HCT116 (cell line): ENCODE measurements at regions not wholly inside any gene's neighbourhood (a gene's known extent, or its start where the extent isn't known, plus 50 kb on each side); places are given as distances from the start of the nearest gene placed in this dataset.

ENCODE experiments used
- ATAC-seq: fragments of 200-7000 bp; cut with Tn5 transposase; 2 replicates; pipeline ENCODE4 v1.9.1; 2020; ENCODE audit warnings: mild to moderate bottlenecking, moderate library complexity
- BruUV-seq: library from RNA; stranded (reverse); fragments of 400-500 nt; replicated peaks from 2 replicates; lab custom pipeline; 2021; lab: Mats Ljungman, UMichigan
- CTCF ChIA-PET: fragments of 300-600 bp; sonication (Branson Sonifier 250); formaldehyde crosslinking; loops from one replicate; lab custom pipeline; 2021; ENCODE audit warnings: antibody characterized with exemption; lab: Charles Lee
- POLR2A ChIA-PET: fragments of 300-600, 350-600 bp; sonication (Branson Sonifier 250); formaldehyde crosslinking; loops from one replicate; lab custom pipeline; 2021; ENCODE audit warnings: antibody characterized with exemption; lab: Charles Lee
- RAD21 ChIA-PET, 2 experiments: fragments of 300-600 bp; sonication (Branson Sonifier 250); formaldehyde crosslinking; loops; one replicate each; lab custom pipeline; 2023; ENCODE audit warnings: low total read pairs in 2 of 2; ENCODE audit not compliant: uncharacterized antibody in 2 of 2, unreplicated experiment in 2 of 2, low non-redundant PET in 1 of 2; lab: Charles Lee
- DNase-seq: peaks from one replicate; pipeline ENCODE4 v3.0.0-alpha.2; 2010; ENCODE audit warnings: low read depth, low spot score
- H2AFZ ChIP-seq: fragments of 200-600 bp; shearing (Covaris generic), sonication (generic); 2 replicates; pipeline ENCODE4 v1.6.1; 2017; ENCODE audit warnings: low read depth, mixed run types, mixed read lengths, antibody characterized with exemption, low read length; ENCODE audit not compliant: poor library complexity, severe bottlenecking
- H3K27ac ChIP-seq: 2 replicates; pipeline ENCODE4 v1.5.1; 2012; ENCODE audit warnings: low read depth, low read length
- H3K27me3 ChIP-seq: fragments of 200-600 bp; sonication (generic); 2 replicates; pipeline ENCODE4 v1.6.1; 2016; ENCODE audit warnings: mixed run types, low read length, mixed read lengths; ENCODE audit not compliant: insufficient read depth
- H3K36me3 ChIP-seq, 2 experiments: fragments of 200-500 bp in 1 of 2; fragments of 200-600 bp in 1 of 2; sonication (Bioruptor generic) in 1 of 2; sonication (generic) in 1 of 2; 2 replicates each; pipeline versions ENCODE4 v1.5.1 to v1.6.1; 2014 to 2016; ENCODE audit warnings: low read length in 2 of 2, inconsistent platforms in 1 of 2, mixed read lengths in 1 of 2, mixed run types in 1 of 2; ENCODE audit not compliant: insufficient read depth in 2 of 2, control insufficient read depth in 1 of 2
- H3K4me1 ChIP-seq, 2 experiments: fragments of 200-600 bp in 1 of 2; sonication (generic) in 1 of 2; 2 replicates each; pipeline versions ENCODE4 v1.5.1 to v1.6.1; 2012 to 2017; ENCODE audit warnings: low read length in 2 of 2, inconsistent platforms in 1 of 2, mild to moderate bottlenecking in 1 of 2, mixed read lengths in 1 of 2, mixed run types in 1 of 2, moderate library complexity in 1 of 2; ENCODE audit not compliant: insufficient read depth in 2 of 2, control insufficient read depth in 1 of 2
- H3K4me2 ChIP-seq: fragments of 200-600 bp; sonication (generic); 2 replicates; pipeline ENCODE4 v1.6.1; 2017; ENCODE audit warnings: mixed run types, low read length, mixed read lengths
- H3K4me3 ChIP-seq, 2 experiments: fragments of 200-600 bp in 1 of 2; sonication (generic) in 1 of 2; replicated peaks in 1 of 2; 2 replicates each; pipeline ENCODE4 v1.5.1; 2011 to 2016; ENCODE audit warnings: low read length in 2 of 2, control low read depth in 1 of 2, low read depth in 1 of 2, mild to moderate bottlenecking in 1 of 2, mixed read lengths in 1 of 2, mixed run types in 1 of 2
- H3K79me2 ChIP-seq: fragments of 200-600 bp; sonication (generic); 2 replicates; pipeline ENCODE4 v1.6.1; 2017; ENCODE audit warnings: mild to moderate bottlenecking, mixed run types, low read length, moderate library complexity, mixed read lengths; ENCODE audit not compliant: insufficient read depth
- H3K9ac ChIP-seq: fragments of 200-600 bp; sonication (generic); 2 replicates; pipeline ENCODE4 v1.6.1; 2016; ENCODE audit warnings: low read length, mixed read lengths
- H3K9me2 ChIP-seq: fragments of 200-600 bp; sonication (generic), shearing (Covaris generic); 2 replicates; pipeline ENCODE4 v1.6.1; 2017; ENCODE audit warnings: mixed run types, mild to moderate bottlenecking, moderate library complexity; ENCODE audit not compliant: insufficient read depth
- H3K9me3 ChIP-seq, 2 experiments: fragments of 200-500 bp in 1 of 2; fragments of 200-600 bp in 1 of 2; sonication (Bioruptor generic) in 1 of 2; sonication (generic) in 1 of 2; 2 replicates each; pipeline ENCODE4 v1.6.1; 2014 to 2017; ENCODE audit warnings: low read length in 2 of 2, mixed read lengths in 2 of 2, inconsistent platforms in 1 of 2, low read depth in 1 of 2, mild to moderate bottlenecking in 1 of 2, mixed run types in 1 of 2, moderate library complexity in 1 of 2; ENCODE audit not compliant: control insufficient read depth in 1 of 2, insufficient read depth in 1 of 2
- H4K20me1 ChIP-seq: fragments of 200-600 bp; sonication (generic), shearing (Covaris generic); 2 replicates; pipeline ENCODE4 v1.6.1; 2017; ENCODE audit warnings: mixed run types, mild to moderate bottlenecking, moderate library complexity; ENCODE audit not compliant: insufficient read depth
- CBX3 ChIP-seq: IDR thresholded peaks from 2 replicates; pipeline ENCODE4 v1.6.1; 2012; ENCODE audit warnings: low read depth
- CEBPB ChIP-seq: IDR thresholded peaks from 2 replicates; pipeline ENCODE4 v1.6.1; 2012; ENCODE audit warnings: low read depth
- EGR1 ChIP-seq: IDR thresholded peaks from 2 replicates; pipeline ENCODE4 v1.6.1; 2012; ENCODE audit warnings: low read depth
- EZH2phosphoT487 ChIP-seq: fragments of 200-600 bp; IDR thresholded peaks from 2 replicates; pipeline ENCODE4 v1.6.1; 2018; ENCODE audit warnings: antibody characterized with exemption, borderline replicate concordance
- FOSL1 ChIP-seq: IDR thresholded peaks from 2 replicates; pipeline ENCODE4 v1.6.1; 2012; ENCODE audit warnings: low read depth
- POLR2A ChIP-seq: IDR thresholded peaks from 2 replicates; pipeline ENCODE4 v1.7.0; 2011; ENCODE audit warnings: borderline replicate concordance; ENCODE audit not compliant: insufficient read depth, insufficient read length; ENCODE audit errors: extremely low read depth
- POLR2AphosphoS5 ChIP-seq: IDR thresholded peaks from 2 replicates; pipeline ENCODE4 v1.6.1; 2011; ENCODE audit warnings: mild to moderate bottlenecking, low read depth, low read length, moderate library complexity
- RAD21 ChIP-seq: IDR thresholded peaks from 2 replicates; pipeline ENCODE4 v1.6.1; 2012; ENCODE audit warnings: low read depth, mild to moderate bottlenecking
- SIN3A ChIP-seq: IDR thresholded peaks from 2 replicates; pipeline ENCODE4 v1.6.1; 2012; ENCODE audit warnings: low read depth
- SP1 ChIP-seq: IDR thresholded peaks from 2 replicates; pipeline ENCODE4 v1.6.1; 2012; ENCODE audit warnings: low read depth
- SRF ChIP-seq: IDR thresholded peaks from 2 replicates; pipeline ENCODE4 v1.6.1; 2012; ENCODE audit warnings: low read depth
- TCF7L2 ChIP-seq: IDR thresholded peaks from 2 replicates; pipeline ENCODE4 v1.7.0; 2011; ENCODE audit warnings: borderline replicate concordance, inconsistent platforms; ENCODE audit not compliant: insufficient read depth, insufficient read length; ENCODE audit errors: extremely low read depth
- ZFX ChIP-seq: fragments of 450-650 bp; IDR thresholded peaks from 2 replicates; pipeline ENCODE4 v1.6.1; 2017
- ZNF274 ChIP-seq: fragments of 200-500 bp; sonication (Bioruptor generic); IDR thresholded peaks from 2 replicates; pipeline ENCODE4 v1.6.1; 2014; ENCODE audit warnings: mild to moderate bottlenecking, low read depth, low read length, inconsistent platforms
- intact Hi-C: fragments of 100-400 bp; cut with micrococcal nuclease; formaldehyde crosslinking; loops from 2 replicates; pipeline ENCODE4 v1.10.0; 2022
- TF ChIP-seq, protein P1 (sequence below): IDR thresholded peaks from 2 replicates; pipeline ENCODE4 v1.6.1; 2012
- TF ChIP-seq, protein P2 (sequence below): IDR thresholded peaks from 2 replicates; pipeline ENCODE4 v1.6.1; 2011; ENCODE audit warnings: mild to moderate bottlenecking, low read length, moderate library complexity; ENCODE audit not compliant: insufficient replicate concordance; ENCODE audit errors: extremely low read depth

DNA sequence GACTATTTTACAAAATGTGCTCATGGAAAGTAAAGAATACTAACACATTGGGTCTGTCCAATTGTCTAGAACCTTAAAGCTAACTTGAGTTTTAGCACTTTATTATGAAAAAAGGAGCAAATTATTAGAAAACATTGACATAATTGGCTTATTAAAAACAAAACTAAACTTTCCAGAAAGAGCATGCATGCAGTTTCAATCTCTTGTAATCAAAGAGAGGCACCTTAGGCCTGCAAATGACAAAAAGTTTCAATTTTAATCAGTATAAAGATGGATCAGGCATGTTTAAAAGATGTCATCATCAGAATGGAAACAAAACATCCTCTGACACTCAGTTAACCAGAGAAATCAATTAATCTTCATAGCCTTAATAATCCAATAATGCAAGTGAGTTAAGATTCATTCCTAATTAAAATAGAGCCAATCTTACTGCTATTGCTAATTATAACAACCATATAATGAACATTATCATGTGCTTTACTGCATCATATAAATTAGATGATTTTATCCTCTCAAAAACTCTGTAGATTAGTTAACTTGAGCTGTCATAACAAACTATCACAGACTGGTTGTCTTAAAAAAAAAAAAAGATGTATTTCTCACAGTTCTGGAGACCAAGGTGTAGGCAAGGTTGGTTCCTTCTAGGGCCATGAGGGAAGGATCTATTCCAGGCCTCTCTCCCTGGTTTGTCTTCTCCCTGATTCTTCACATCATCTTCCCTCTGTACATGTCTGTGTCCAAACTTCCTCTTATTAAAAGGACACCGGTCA, 131.4 kb downstream of the RPAP3 start (continued):
- TF ChIP-seq FOSL1 (no peak), CEBPB (no peak), EGR1 (no peak), CBX3 (no peak)

DNA sequence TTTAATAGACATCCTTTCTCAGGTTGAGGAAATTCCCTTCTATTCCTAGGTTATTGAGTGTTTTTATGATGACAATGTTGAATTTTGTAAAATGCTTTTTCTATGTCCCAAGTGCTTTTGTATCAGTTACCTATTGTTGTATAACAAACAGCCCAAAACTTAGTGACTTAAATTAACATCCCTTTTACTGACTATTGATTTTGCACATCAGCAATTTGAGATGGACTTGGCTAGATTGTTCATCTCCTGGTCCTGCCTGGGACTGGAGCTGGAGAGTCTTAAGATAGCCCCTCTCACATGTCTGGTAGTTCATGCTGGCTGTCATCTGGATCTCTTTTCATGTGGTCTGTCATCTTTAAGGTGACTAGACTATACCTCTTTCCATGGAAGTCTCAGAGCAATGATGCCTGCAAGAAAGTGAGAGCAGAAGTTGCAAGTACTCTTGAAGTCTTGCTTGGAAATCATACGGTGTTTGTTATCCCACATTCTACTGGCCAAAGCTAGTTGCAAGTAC, 132.6 kb downstream of the RPAP3 start:
- ATAC-seq: no peak
- POLR2A ChIA-PET: no interaction called here
- intact Hi-C loops: no loop called here

DNA sequence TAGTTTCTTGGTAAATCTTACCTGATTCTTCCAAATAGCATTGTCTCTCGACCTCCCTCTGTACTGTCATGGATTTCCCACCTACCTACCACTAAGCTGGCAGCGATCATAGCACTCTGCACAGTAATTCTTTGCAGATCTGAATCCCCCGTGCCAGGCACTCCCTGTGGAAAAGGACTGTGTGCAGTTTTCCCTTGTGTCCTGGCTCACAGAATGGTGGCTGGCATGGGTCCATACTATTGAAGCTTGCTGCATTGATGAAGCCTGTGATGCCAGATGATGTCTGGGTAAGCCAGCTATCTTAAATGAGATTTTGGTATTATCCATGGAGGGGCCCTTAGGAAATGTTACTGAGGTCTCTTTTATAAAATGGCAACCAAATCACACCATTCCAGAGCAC, 135.7 kb downstream of the RPAP3 start:
- no peaks in the 10 kb centered on the region for H3K36me3 ChIP-seq
- no peaks in the 10 kb centered on the region for H3K4me1 ChIP-seq
- intact Hi-C loops: no loop called here
- ATAC-seq (no peak), DNase-seq (no peak)
- H3K79me2 ChIP-seq: no peaks in the 10 kb centered on the region
- H3K27me3 ChIP-seq: no peaks in the 10 kb centered on the region
- no peaks in the 10 kb centered on the region for H3K9me3 ChIP-seq
- H4K20me1 ChIP-seq: no peaks in the 10 kb centered on the region
- no peak overlapping the region for H2AFZ ChIP-seq
- H3K9me2 ChIP-seq: no peaks in the 10 kb centered on the region
- H3K9ac ChIP-seq: no peak overlapping the region
- no peak overlapping the region for H3K27ac ChIP-seq
- no TSS peak for BruUV-seq
- H3K4me3 ChIP-seq: no peak overlapping the region
- H3K4me2 ChIP-seq: no peak overlapping the region
- ChIA-PET RAD21 (no interaction called here), CTCF (no interaction called here), POLR2A (no interaction called here)
- TF ChIP-seq ZNF274 (no peak), SRF (no peak), SP1 (no peak), SIN3A (no peak), ZFX (no peak), POLR2AphosphoS5 (no peak), EGR1 (no peak), CEBPB (no peak), CBX3 (no peak), POLR2A (no peak), EZH2phosphoT487 (no peak)
- TF ChIP-seq, protein P1, sequence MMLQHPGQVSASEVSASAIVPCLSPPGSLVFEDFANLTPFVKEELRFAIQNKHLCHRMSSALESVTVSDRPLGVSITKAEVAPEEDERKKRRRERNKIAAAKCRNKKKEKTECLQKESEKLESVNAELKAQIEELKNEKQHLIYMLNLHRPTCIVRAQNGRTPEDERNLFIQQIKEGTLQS: no peak
- TF ChIP-seq, protein P2, sequence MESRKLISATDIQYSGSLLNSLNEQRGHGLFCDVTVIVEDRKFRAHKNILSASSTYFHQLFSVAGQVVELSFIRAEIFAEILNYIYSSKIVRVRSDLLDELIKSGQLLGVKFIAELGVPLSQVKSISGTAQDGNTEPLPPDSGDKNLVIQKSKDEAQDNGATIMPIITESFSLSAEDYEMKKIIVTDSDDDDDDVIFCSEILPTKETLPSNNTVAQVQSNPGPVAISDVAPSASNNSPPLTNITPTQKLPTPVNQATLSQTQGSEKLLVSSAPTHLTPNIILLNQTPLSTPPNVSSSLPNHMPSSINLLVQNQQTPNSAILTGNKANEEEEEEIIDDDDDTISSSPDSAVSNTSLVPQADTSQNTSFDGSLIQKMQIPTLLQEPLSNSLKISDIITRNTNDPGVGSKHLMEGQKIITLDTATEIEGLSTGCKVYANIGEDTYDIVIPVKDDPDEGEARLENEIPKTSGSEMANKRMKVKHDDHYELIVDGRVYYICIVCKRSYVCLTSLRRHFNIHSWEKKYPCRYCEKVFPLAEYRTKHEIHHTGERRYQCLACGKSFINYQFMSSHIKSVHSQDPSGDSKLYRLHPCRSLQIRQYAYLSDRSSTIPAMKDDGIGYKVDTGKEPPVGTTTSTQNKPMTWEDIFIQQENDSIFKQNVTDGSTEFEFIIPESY: no peak

More for the DNA sequence above, 132.6 kb downstream of the RPAP3 start:
- no peaks in the 10 kb centered on the region for H3K4me1 ChIP-seq
- BruUV-seq: no TSS peak
- H3K79me2 ChIP-seq: no peaks in the 10 kb centered on the region
- no peaks in the 10 kb centered on the region for H3K27me3 ChIP-seq
- H3K4me2 ChIP-seq: no peak overlapping the region
- no peak overlapping the region for H3K4me3 ChIP-seq
- DNase-seq: no peak
- H4K20me1 ChIP-seq: no peaks in the 10 kb centered on the region
- H3K9me2 ChIP-seq: no peaks in the 10 kb centered on the region
- no peak overlapping the region for H3K9ac ChIP-seq
- TF ChIP-seq EGR1 (no peak), POLR2A (no peak), FOSL1 (no peak), POLR2AphosphoS5 (no peak), RAD21 (no peak), TCF7L2 (no peak)
- H3K36me3 ChIP-seq: no peaks in the 10 kb centered on the region
- ChIA-PET RAD21 (no interaction called here), CTCF (no interaction called here)
- no peaks in the 10 kb centered on the region for H3K9me3 ChIP-seq
- H3K27ac ChIP-seq: no peak overlapping the region
- H2AFZ ChIP-seq: no peak overlapping the region
